LNCAP (cell line): ENCODE measurements at regions not wholly inside any gene's neighbourhood (a gene's known extent, or its start where the extent isn't known, plus 50 kb on each side); places are given as distances from the start of the nearest gene placed in this dataset.

Experiments
- CTCF ChIP-seq: fragments of 450-650 bp; IDR thresholded peaks from 2 replicates; pipeline ENCODE4 v1.5.1; 2017; ENCODE audit warnings: mild to moderate bottlenecking

GRCh38 chr7:116420003-116420402 is 79.5 kb upstream of the CAV2 start:
- TF ChIP-seq CTCF: no peak

- TF ChIP-seq CTCF: no peak
Observed at GRCh38 chr7:116421298-116421697, 78.2 kb upstream of the CAV2 start.

- TF ChIP-seq CTCF: no peak
Observed at GRCh38 chr7:116422683-116423082, 76.9 kb upstream of the CAV2 start.

- no peak for TF ChIP-seq CTCF
Observed at GRCh38 chr7:116423499-116423898, 76.0 kb upstream of the CAV2 start.

GRCh38 chr7:116425647-116426209 is 73.8 kb upstream of the CAV2 start:
- no peak for TF ChIP-seq CTCF

- no peak for TF ChIP-seq CTCF
Observed at GRCh38 chr7:116426428-116427156, 72.9 kb upstream of the CAV2 start.

- no peak for TF ChIP-seq CTCF
Observed at GRCh38 chr7:116429986-116430619, 69.4 kb upstream of the CAV2 start.
